Gastroesophageal sphincter (tissue), 3 donors: ENCODE measurements at regions not wholly inside any gene's neighbourhood (a gene's known extent, or its start where the extent isn't known, plus 50 kb on each side); places are given as distances from the start of the nearest gene placed in this dataset.

Experiments
- CTCF ChIP-seq, 4 experiments: fragments of 200-600 bp in 2 of 4; fragments of 450-650 bp in 2 of 4; sonication (generic) in 1 of 4; IDR thresholded peaks; one replicate each; pipeline ENCODE4 v1.5.1; 2017 to 2019; ENCODE audit warnings: antibody characterized with exemption in 4 of 4, mild to moderate bottlenecking in 2 of 4, moderate library complexity in 2 of 4
- EP300 ChIP-seq: sonication (generic); formaldehyde crosslinking; IDR thresholded peaks from one replicate; pipeline ENCODE4 v1.6.1; 2017; ENCODE audit warnings: antibody characterized with exemption, mild to moderate bottlenecking
- POLR2A ChIP-seq, 2 donors: fragments of 450-650 bp; IDR thresholded peaks; one replicate each; pipeline ENCODE4 v1.6.1; 2017; ENCODE audit warnings: antibody characterized with exemption in 2 of 2, mild to moderate bottlenecking in 2 of 2, moderate library complexity in 1 of 2
- POLR2AphosphoS5 ChIP-seq: sonication (generic); formaldehyde crosslinking; IDR thresholded peaks from one replicate; pipeline ENCODE4 v1.6.1; 2017; ENCODE audit warnings: antibody characterized with exemption

- TF ChIP-seq CTCF (IDR thresholded peaks at IDR 0.05) = no peak
- TF ChIP-seq POLR2A (IDR thresholded peaks at IDR 0.05) = no peak
- TF ChIP-seq POLR2AphosphoS5 = no peak
- TF ChIP-seq EP300 = no peak
Observed at GRCh38 chr3:18019161-18019495, 276.7 kb upstream of the TBC1D5 start.
